Heart left ventricle (tissue), 13 donors: ENCODE measurements at regions not wholly inside any gene's neighbourhood (a gene's known extent, or its start where the extent isn't known, plus 50 kb on each side); places are given as distances from the start of the nearest gene placed in this dataset.

Experiments used
- CTCF ChIP-seq, 12 donors: fragments of 200-600 bp; sonication (generic) in 4 of 12; IDR thresholded peaks; one replicate each; pipeline versions ENCODE4 v1.5.0 to v1.8.0; 2018 to 2022; ENCODE audit warnings: antibody characterized with exemption in 12 of 12, mild to moderate bottlenecking in 5 of 12
- POLR2A ChIP-seq, 2 donors: fragments of 450-650 bp; IDR thresholded peaks; one replicate each; pipeline ENCODE4 v1.6.1; 2017; ENCODE audit warnings: antibody characterized with exemption in 2 of 2, mild to moderate bottlenecking in 2 of 2, moderate library complexity in 2 of 2
- donor health status: ischemic (EF 13 %, LVEDD 7.1; RV severe dilation, severe dysfunction).
- donor health status: DM: no; HTN: yes; CAD: no.
- donor health status: DM: no; HTN: no; CAD: no.
- donor health status: ischemic (EF 25% LVEDD 6.9; RV normal size, moderate dysfunction).
- donor health status: ischemic (EF 25% LVEDD 5.7; RV mildly dilated, moderate dysfunction).
- donor health status: ischemic (EF 35%, LVEDD 5.7; RV mildly dilated, moderate dysfunction).
- donor health status: nonischemic (EF 11% LVEDD 7.7; RV severe dilation, severe dysfunction).
- donor health status: DM: yes; HTN: yes; CAD: no.
- donor health status: PGD.
- donor health status: ischemic (EF 29% LVEDD 5.4; RV normal size, mild dysfunction).
- donor health status: nonischemic (EF 23%, LVEDD 6.1; RV moderate dilation, normal function).

- TF ChIP-seq POLR2A (IDR thresholded peaks at IDR 0.05) (no peak), CTCF (IDR thresholded peaks at IDR 0.05) (no peak)
Observed at GRCh38 chr16:82412770-82413169, 214.0 kb upstream of the CDH13 start.
